A673 (cell line): ENCODE measurements at regions not wholly inside any gene's neighbourhood (a gene's known extent, or its start where the extent isn't known, plus 50 kb on each side); places are given as distances from the start of the nearest gene placed in this dataset.

Source experiments
- CTCF ChIP-seq: fragments of 300-800, 200-600 bp; sonication (generic); conservative IDR thresholded peaks from 2 replicates; pipeline ENCODE4 v1.5.1; 2017; ENCODE audit warnings: low read depth, mild to moderate bottlenecking, antibody characterized with exemption, low read length, moderate library complexity, mixed read lengths
- EZH2 ChIP-seq: fragments of 200-600 bp; sonication (generic); IDR thresholded peaks from 2 replicates; pipeline ENCODE4 v1.6.1; 2017; ENCODE audit warnings: borderline replicate concordance, low read depth, mild to moderate bottlenecking, mixed read lengths, antibody characterized with exemption, low read length; ENCODE audit not compliant: poor library complexity, severe bottlenecking

DNA sequence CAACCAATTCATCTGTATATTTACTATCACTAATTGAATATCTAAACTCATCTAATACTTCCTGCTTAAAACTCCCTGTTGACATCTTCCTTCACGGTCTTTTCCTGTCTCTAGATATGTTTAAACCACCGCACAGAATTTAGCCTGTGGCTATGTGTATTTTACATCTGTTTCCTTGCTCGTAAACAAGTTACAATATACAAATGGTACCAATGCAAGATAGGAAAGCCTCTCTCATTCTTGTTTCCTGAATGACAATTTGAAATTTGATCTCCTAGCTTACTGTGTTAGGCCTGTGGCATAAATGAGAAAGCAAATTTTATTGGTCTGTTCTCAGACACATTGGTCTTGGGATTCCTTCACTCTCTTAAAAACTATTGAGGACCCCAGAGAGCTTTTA lies 89.7 kb upstream of the PCDH7 start:
- TF ChIP-seq EZH2, result no peak
- no peak for TF ChIP-seq CTCF
